Astrocyte of the cerebellum (primary cell): ENCODE measurements at regions not wholly inside any gene's neighbourhood (a gene's known extent, or its start where the extent isn't known, plus 50 kb on each side); places are given as distances from the start of the nearest gene placed in this dataset.

Experiments
- DNase-seq: peaks from one replicate; pipeline ENCODE4 v3.0.0-alpha.2; 2011; ENCODE audit warnings: low read depth
- H3K4me3 ChIP-seq: 2 replicates; pipeline ENCODE4 v1.5.1; 2011; ENCODE audit warnings: mild to moderate bottlenecking, low read depth, low read length, moderate library complexity
- in situ Hi-C: cut with HindIII; loops from 2 replicates; pipeline ENCODE4 v1.10.0; 2017; ENCODE audit warnings: low sequenced_read_pairs
- TF ChIP-seq, protein P1 (sequence below): IDR thresholded peaks from 2 replicates; pipeline ENCODE4 v1.5.1; 2012; ENCODE audit warnings: low read length, low read depth, moderate library complexity, mild to moderate bottlenecking; ENCODE audit errors: missing control alignments

GRCh38 chr18:3333721-3334386 is 71.9 kb downstream of the MYL12B start:
- H3K4me3 ChIP-seq, result no peak overlapping the region
- DNase-seq, result no peak
- TF ChIP-seq, protein P1, sequence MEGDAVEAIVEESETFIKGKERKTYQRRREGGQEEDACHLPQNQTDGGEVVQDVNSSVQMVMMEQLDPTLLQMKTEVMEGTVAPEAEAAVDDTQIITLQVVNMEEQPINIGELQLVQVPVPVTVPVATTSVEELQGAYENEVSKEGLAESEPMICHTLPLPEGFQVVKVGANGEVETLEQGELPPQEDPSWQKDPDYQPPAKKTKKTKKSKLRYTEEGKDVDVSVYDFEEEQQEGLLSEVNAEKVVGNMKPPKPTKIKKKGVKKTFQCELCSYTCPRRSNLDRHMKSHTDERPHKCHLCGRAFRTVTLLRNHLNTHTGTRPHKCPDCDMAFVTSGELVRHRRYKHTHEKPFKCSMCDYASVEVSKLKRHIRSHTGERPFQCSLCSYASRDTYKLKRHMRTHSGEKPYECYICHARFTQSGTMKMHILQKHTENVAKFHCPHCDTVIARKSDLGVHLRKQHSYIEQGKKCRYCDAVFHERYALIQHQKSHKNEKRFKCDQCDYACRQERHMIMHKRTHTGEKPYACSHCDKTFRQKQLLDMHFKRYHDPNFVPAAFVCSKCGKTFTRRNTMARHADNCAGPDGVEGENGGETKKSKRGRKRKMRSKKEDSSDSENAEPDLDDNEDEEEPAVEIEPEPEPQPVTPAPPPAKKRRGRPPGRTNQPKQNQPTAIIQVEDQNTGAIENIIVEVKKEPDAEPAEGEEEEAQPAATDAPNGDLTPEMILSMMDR, result no peak
- in situ Hi-C loops, result no loop called here

- DNase-seq, result no peak
- no peak overlapping the region for H3K4me3 ChIP-seq
- in situ Hi-C loops, result no loop called here
- TF ChIP-seq, protein P1, result no peak
Measured at GRCh38 chr18:3340015-3340681, 78.2 kb downstream of the MYL12B start.

DNA sequence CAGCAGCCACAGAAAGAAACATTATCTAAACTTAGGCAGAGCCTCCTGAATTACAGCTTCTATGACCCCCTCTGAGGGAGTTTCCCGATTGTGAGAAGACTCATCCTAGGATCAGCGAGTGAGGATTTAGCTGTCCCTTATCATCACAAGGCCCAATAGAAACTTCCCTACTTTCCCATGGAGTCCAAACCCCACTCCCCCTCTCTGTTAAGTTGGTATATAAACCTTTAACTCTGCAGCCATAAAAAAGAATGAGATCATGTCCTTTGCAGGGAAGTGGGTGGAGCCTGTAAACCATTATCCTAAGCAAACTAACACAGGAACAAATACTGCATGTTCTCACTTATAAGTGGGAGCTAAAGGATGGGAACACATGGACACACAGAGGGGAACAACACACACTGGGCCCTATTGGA is 78.8 kb downstream of the MYL12B start:
- TF ChIP-seq, protein P1, result no peak
- no peak for DNase-seq
- in situ Hi-C loops, result no loop called here
- no peak overlapping the region for H3K4me3 ChIP-seq

DNA sequence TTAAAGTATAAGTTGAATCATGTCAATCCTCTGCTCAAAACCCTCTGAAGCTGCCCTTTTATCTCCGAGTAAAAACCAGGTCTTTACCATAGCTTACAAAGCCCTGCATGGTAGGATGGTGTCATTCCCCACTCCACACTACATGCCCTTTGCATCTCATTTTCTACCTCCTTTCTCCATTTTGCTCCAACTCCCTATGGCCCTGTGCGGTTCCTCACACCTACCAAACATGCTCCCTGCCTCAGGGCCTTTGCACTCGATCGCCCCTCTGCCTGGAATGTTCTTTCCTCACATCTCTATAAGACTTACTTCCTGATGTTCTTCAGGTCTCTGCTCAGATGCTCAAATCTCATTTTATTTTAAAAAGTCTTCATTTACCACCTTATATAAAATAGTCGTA is 80.7 kb downstream of the MYL12B start:
- no peak for DNase-seq
- in situ Hi-C loops, result no loop called here
- TF ChIP-seq, protein P1, result no peak
- no peak overlapping the region for H3K4me3 ChIP-seq

DNA sequence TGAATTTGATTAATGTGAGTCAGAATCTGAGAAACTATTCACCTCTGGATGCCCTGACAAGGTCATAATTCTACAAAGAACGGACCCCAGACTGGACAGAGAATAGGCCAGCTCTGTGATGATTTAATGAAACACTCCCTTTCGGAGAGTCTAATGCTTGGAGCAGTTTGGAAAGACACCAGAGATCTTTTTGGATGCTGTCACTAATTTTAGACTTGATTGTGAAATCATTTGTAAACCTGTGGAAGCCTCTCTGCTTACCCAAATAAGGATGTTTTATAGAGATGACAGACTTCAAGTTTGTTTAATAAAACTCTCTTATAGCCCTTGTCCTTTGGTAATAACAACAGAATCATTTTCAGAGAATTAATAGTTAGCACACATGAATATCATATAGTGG is 83.5 kb downstream of the MYL12B start:
- no peak for DNase-seq
- in situ Hi-C loops, result no loop called here
- TF ChIP-seq, protein P1, result no peak
- no peak overlapping the region for H3K4me3 ChIP-seq

DNA sequence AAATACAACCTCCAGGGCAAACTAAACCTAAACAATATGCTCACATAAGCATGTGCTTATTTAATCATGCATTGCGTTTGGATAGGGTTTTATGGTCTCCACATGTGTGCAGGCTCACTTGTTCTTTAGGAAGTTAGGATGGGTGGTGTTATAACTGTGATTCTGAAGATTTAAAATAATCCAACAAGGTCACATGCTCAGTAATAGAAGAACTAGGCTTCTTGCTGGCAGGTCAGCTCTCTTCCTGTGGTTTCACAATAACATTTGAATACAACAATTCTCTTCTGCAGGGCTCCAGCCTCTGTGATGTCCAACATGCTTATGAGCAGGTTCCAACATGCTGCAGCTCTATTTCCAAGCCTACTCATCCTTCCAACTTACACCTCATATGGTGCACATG is 84.0 kb downstream of the MYL12B start:
- no peak overlapping the region for H3K4me3 ChIP-seq
- in situ Hi-C loops, result no loop called here
- TF ChIP-seq, protein P1, result no peak
- DNase-seq, result no peak
